SK-N-SH (cell line): ENCODE measurements at regions not wholly inside any gene's neighbourhood (a gene's known extent, or its start where the extent isn't known, plus 50 kb on each side); places are given as distances from the start of the nearest gene placed in this dataset.

Experiments used
- CTCF ChIA-PET: fragments of 300-600, 350-600 bp; formaldehyde crosslinking; extraction: SDS; loops from one replicate; lab custom pipeline; 2021; lab: Yijun Ruan, JAX
- POLR2A ChIA-PET: fragments of 350-600 bp; sonication (Branson Sonifier 250); formaldehyde crosslinking; extraction: SDS; loops from one replicate; lab custom pipeline; 2020; ENCODE audit warnings: antibody characterized with exemption, inconsistent platforms; lab: Yijun Ruan, JAX
- DNase-seq: peaks from one replicate; pipeline ENCODE4 v3.0.0; 2012
- H2AFZ ChIP-seq: fragments of 200-600 bp; sonication (generic); 2 replicates; pipeline ENCODE4 v1.8.1; 2016; ENCODE audit warnings: antibody characterized with exemption, mild to moderate bottlenecking, low read depth
- H3F3A ChIP-seq: fragments of 200-600 bp; sonication (generic); replicated peaks from 2 replicates; pipeline ENCODE3; 2016; ENCODE audit warnings: antibody characterized with exemption, mild to moderate bottlenecking; ENCODE audit not compliant: insufficient read depth
- H3K27ac ChIP-seq, 2 experiments: fragments of 200-500 bp in 1 of 2; fragments of 200-600 bp in 1 of 2; sonication (Bioruptor generic) in 1 of 2; sonication (generic), shearing (Covaris generic) in 1 of 2; 2 replicates each; pipeline versions ENCODE4 v1.5.1 to v1.6.1; 2014 to 2016; ENCODE audit warnings: low read depth in 2 of 2, inconsistent platforms in 1 of 2, low read length in 1 of 2, mild to moderate bottlenecking in 1 of 2, mixed read lengths in 1 of 2
- H3K27me3 ChIP-seq: fragments of 200-600 bp; sonication (generic), shearing (Covaris generic); 2 replicates; pipeline ENCODE4 v1.6.1; 2016; ENCODE audit warnings: mixed run types; ENCODE audit not compliant: insufficient read depth
- H3K36me3 ChIP-seq, 2 experiments: fragments of 200-500 bp in 1 of 2; fragments of 200-600 bp in 1 of 2; sonication (Bioruptor generic) in 1 of 2; sonication (generic) in 1 of 2; replicated peaks in 1 of 2; 2 replicates each; pipeline versions ENCODE3 to v1.5.1; 2014 to 2016; ENCODE audit warnings: low read length in 1 of 2, mild to moderate bottlenecking in 1 of 2; ENCODE audit not compliant: insufficient read depth in 2 of 2, control insufficient read depth in 1 of 2
- H3K4me1 ChIP-seq, 2 experiments: fragments of 200-500 bp in 1 of 2; fragments of 200-600 bp in 1 of 2; sonication (Bioruptor generic) in 1 of 2; sonication (generic), shearing (Covaris generic) in 1 of 2; 2 replicates each; pipeline versions ENCODE4 v1.5.1 to v1.6.1; 2014 to 2016; ENCODE audit warnings: low read depth in 1 of 2, low read length in 1 of 2, mixed run types in 1 of 2; ENCODE audit not compliant: insufficient read depth in 2 of 2, control insufficient read depth in 1 of 2
- H3K4me2 ChIP-seq: fragments of 200-600 bp; sonication (generic), shearing (Covaris generic); 2 replicates; pipeline ENCODE4 v1.6.1; 2017; ENCODE audit warnings: mixed run types
- H3K4me3 ChIP-seq, 2 experiments: fragments of 200-500 bp in 1 of 2; fragments of 200-600 bp in 1 of 2; sonication (Bioruptor generic) in 1 of 2; sonication (generic), shearing (Covaris generic) in 1 of 2; 2 replicates each; pipeline versions ENCODE4 v1.5.1 to v1.8.1; 2014 to 2016; ENCODE audit warnings: low read depth in 2 of 2, inconsistent platforms in 1 of 2, low read length in 1 of 2, mild to moderate bottlenecking in 1 of 2, mixed read lengths in 1 of 2, moderate library complexity in 1 of 2
- H3K79me2 ChIP-seq: fragments of 200-600 bp; sonication (generic); 2 replicates; pipeline ENCODE4 v1.8.1; 2017; ENCODE audit warnings: mild to moderate bottlenecking; ENCODE audit not compliant: insufficient read depth
- H3K9ac ChIP-seq: fragments of 200-600 bp; sonication (generic); 2 replicates; pipeline ENCODE4 v1.6.1; 2017; ENCODE audit warnings: mixed run types
- H3K9me2 ChIP-seq: fragments of 200-600 bp; sonication (generic); 2 replicates; pipeline ENCODE4 v1.6.1; 2017; ENCODE audit warnings: mixed run types
- H3K9me3 ChIP-seq: fragments of 200-600 bp; sonication (generic); 2 replicates; pipeline ENCODE4 v1.6.1; 2017; ENCODE audit warnings: mixed run types, mild to moderate bottlenecking, moderate library complexity
- H4K20me1 ChIP-seq: fragments of 200-600 bp; sonication (generic); 2 replicates; pipeline ENCODE4 v1.6.1; 2017; ENCODE audit warnings: mild to moderate bottlenecking, mixed run types; ENCODE audit not compliant: insufficient read depth
- ELF1 ChIP-seq: IDR thresholded peaks from 2 replicates; pipeline ENCODE4 v1.4.0; 2012
- EP300 ChIP-seq, 2 experiments: IDR thresholded peaks; 2 replicates each; pipeline versions ENCODE4 v1.4.0 to v1.6.1; 2012; ENCODE audit warnings: borderline replicate concordance in 1 of 2, low read depth in 1 of 2, low read length in 1 of 2
- EZH2phosphoT487 ChIP-seq: fragments of 200-600 bp; sonication (generic); IDR thresholded peaks from 2 replicates; pipeline ENCODE4 v1.6.1; 2017; ENCODE audit warnings: low read depth, mixed run types, mild to moderate bottlenecking, antibody characterized with exemption, moderate library complexity, borderline replicate concordance
- FOXJ3 ChIP-seq: sonication (generic); formaldehyde crosslinking; IDR thresholded peaks from 2 replicates; pipeline ENCODE4 v1.5.1; 2020; ENCODE audit warnings: mild to moderate bottlenecking, missing genetic modification reagents
- FOXM1 ChIP-seq: IDR thresholded peaks from 2 replicates; pipeline ENCODE4 v1.4.0; 2012; ENCODE audit warnings: low read depth, mild to moderate bottlenecking
- GABPA ChIP-seq: IDR thresholded peaks from 2 replicates; pipeline ENCODE4 v1.4.0; 2012; ENCODE audit warnings: low read depth, mild to moderate bottlenecking
- GATA2 ChIP-seq: sonication (generic); formaldehyde crosslinking; IDR thresholded peaks from 2 replicates; pipeline ENCODE4 v1.5.0; 2020; ENCODE audit warnings: mild to moderate bottlenecking, missing genetic modification reagents
- NFIC ChIP-seq: IDR thresholded peaks from 2 replicates; pipeline ENCODE4 v1.4.0; 2012; ENCODE audit warnings: borderline replicate concordance
- NRF1 ChIP-seq: IDR thresholded peaks from 2 replicates; pipeline ENCODE4 v1.6.1; 2012; ENCODE audit warnings: low read depth, mild to moderate bottlenecking, low read length
- POLR2AphosphoS5 ChIP-seq: IDR thresholded peaks from 2 replicates; pipeline ENCODE4 v1.6.1; 2012; ENCODE audit warnings: low read depth, low read length
- RCOR1 ChIP-seq: fragments of 150-350 bp; IDR thresholded peaks from 2 replicates; pipeline ENCODE4 v1.6.1; 2017; ENCODE audit warnings: antibody characterized with exemption, low read length
- RXRA ChIP-seq: IDR thresholded peaks from 2 replicates; pipeline ENCODE4 v1.4.0; 2012; ENCODE audit warnings: low read depth, mild to moderate bottlenecking, borderline replicate concordance
- SMC3 ChIP-seq: IDR thresholded peaks from 2 replicates; pipeline ENCODE4 v1.6.1; 2012; ENCODE audit warnings: low read depth, low read length, improper control_type of control experiment
- TCF12 ChIP-seq: IDR thresholded peaks from 2 replicates; pipeline ENCODE4 v1.4.0; 2012
- TEAD4 ChIP-seq: IDR thresholded peaks from 2 replicates; pipeline ENCODE4 v1.4.0; 2012; ENCODE audit warnings: mild to moderate bottlenecking, borderline replicate concordance; ENCODE audit not compliant: insufficient read depth
- USF1 ChIP-seq: IDR thresholded peaks from 2 replicates; pipeline ENCODE4 v1.4.0; 2012; ENCODE audit warnings: low read depth, borderline replicate concordance
- YY1 ChIP-seq: IDR thresholded peaks from 2 replicates; pipeline ENCODE4 v1.4.0; 2012; ENCODE audit warnings: low read depth, mild to moderate bottlenecking
- WGBS: methylation state at CpG from one replicate; pipeline ENCODE4 v1.1.6; 2017; ENCODE audit warnings: low lambda C conversion rate; 5-methylcytosine and 5-hydroxymethylcytosine counted together
- TF ChIP-seq, protein P1 (sequence below): fragments of 150-350 bp; IDR thresholded peaks from 2 replicates; pipeline ENCODE4 v1.6.1; 2016; ENCODE audit warnings: mild to moderate bottlenecking, low read depth, low read length
- TF ChIP-seq, protein P2 (sequence below): fragments of 150-350 bp; IDR thresholded peaks from 2 replicates; pipeline ENCODE4 v1.6.1; 2017; ENCODE audit warnings: antibody characterized with exemption, low read length, low read depth, borderline replicate concordance
- TF ChIP-seq, protein P3 (sequence below): IDR thresholded peaks from 2 replicates; pipeline ENCODE4 v1.4.0; 2012; ENCODE audit warnings: low read depth
- TF ChIP-seq, protein P4 (sequence below): fragments of 200-600 bp; sonication (generic); IDR thresholded peaks from 2 replicates; pipeline ENCODE4 v1.6.1; 2017; ENCODE audit warnings: antibody characterized with exemption, mild to moderate bottlenecking, moderate library complexity

GRCh38 chr5:40233268-40233667 lies 446.4 kb upstream of the PTGER4 start:
- H3K36me3 ChIP-seq: no peaks in the 10 kb centered on the region
- DNase-seq: no peak
- TF ChIP-seq, protein P1, sequence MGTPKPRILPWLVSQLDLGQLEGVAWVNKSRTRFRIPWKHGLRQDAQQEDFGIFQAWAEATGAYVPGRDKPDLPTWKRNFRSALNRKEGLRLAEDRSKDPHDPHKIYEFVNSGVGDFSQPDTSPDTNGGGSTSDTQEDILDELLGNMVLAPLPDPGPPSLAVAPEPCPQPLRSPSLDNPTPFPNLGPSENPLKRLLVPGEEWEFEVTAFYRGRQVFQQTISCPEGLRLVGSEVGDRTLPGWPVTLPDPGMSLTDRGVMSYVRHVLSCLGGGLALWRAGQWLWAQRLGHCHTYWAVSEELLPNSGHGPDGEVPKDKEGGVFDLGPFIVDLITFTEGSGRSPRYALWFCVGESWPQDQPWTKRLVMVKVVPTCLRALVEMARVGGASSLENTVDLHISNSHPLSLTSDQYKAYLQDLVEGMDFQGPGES: no peak
- TF ChIP-seq USF1: no peak
- no peak for TF ChIP-seq ELF1
- TF ChIP-seq GABPA: no peak
- no peak for TF ChIP-seq YY1
- no peak for TF ChIP-seq EP300 (IDR thresholded peaks at IDR 0.05; ENCODE audit: borderline replicate concordance in 1 of 2, low read depth in 1 of 2, low read length in 1 of 2)
- TF ChIP-seq, protein P2, sequence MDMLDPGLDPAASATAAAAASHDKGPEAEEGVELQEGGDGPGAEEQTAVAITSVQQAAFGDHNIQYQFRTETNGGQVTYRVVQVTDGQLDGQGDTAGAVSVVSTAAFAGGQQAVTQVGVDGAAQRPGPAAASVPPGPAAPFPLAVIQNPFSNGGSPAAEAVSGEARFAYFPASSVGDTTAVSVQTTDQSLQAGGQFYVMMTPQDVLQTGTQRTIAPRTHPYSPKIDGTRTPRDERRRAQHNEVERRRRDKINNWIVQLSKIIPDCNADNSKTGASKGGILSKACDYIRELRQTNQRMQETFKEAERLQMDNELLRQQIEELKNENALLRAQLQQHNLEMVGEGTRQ: no peak
- no peak for TF ChIP-seq TCF12
- no peak for TF ChIP-seq POLR2AphosphoS5
- TF ChIP-seq, protein P3, sequence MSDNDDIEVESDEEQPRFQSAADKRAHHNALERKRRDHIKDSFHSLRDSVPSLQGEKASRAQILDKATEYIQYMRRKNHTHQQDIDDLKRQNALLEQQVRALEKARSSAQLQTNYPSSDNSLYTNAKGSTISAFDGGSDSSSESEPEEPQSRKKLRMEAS: no peak
- TF ChIP-seq FOXM1: no peak
- no peak for TF ChIP-seq TEAD4
- TF ChIP-seq, all 33 proteins: peak for 0
- H3F3A ChIP-seq: no peaks in the 10 kb centered on the region
- H3K79me2 ChIP-seq: no peaks in the 10 kb centered on the region
- no peak overlapping the region for H3K4me3 ChIP-seq
- H3K9me2 ChIP-seq: no peaks in the 10 kb centered on the region
- H4K20me1 ChIP-seq: no peaks in the 10 kb centered on the region
- H2AFZ ChIP-seq: no peak overlapping the region
- no peak overlapping the region for H3K4me2 ChIP-seq
- H3K9ac ChIP-seq: no peak overlapping the region
- CTCF ChIA-PET: no interaction called here
- H3K9me3 ChIP-seq: no peaks in the 10 kb centered on the region
- H3K27ac ChIP-seq: no peak overlapping the region
- no peaks in the 10 kb centered on the region for H3K4me1 ChIP-seq
- no peaks in the 10 kb centered on the region for H3K27me3 ChIP-seq
- POLR2A ChIA-PET: no interaction called here

- Histone ChIP-seq H3K36me3 (no peaks in the 10 kb centered on the region), H3K4me2 (no peak overlapping the region), H3K27ac (no peak overlapping the region), H3K79me2 (no peaks in the 10 kb centered on the region), H3K9ac (no peak overlapping the region), H4K20me1 (no peaks in the 10 kb centered on the region), H3F3A (no peaks in the 10 kb centered on the region), H3K4me3 (no peak overlapping the region), H2AFZ (no peak overlapping the region), H3K4me1 (0 out of 4 replicates have a peak, but pooled peaks cover 0 to 8% of the 10 kb centered on the region in 2 experiments), H3K9me3 (no peaks in the 10 kb centered on the region), H3K9me2 (no peaks in the 10 kb centered on the region), H3K27me3 (no peaks in the 10 kb centered on the region)
- TF ChIP-seq NRF1: no peak
- TF ChIP-seq SMC3: no peak
- TF ChIP-seq EZH2phosphoT487: no peak
- TF ChIP-seq, protein P2: no peak
- no peak for TF ChIP-seq RXRA
- TF ChIP-seq USF1: no peak
- TF ChIP-seq NFIC: no peak
- TF ChIP-seq RCOR1: no peak
- no peak for TF ChIP-seq FOXJ3
- TF ChIP-seq, protein P4, sequence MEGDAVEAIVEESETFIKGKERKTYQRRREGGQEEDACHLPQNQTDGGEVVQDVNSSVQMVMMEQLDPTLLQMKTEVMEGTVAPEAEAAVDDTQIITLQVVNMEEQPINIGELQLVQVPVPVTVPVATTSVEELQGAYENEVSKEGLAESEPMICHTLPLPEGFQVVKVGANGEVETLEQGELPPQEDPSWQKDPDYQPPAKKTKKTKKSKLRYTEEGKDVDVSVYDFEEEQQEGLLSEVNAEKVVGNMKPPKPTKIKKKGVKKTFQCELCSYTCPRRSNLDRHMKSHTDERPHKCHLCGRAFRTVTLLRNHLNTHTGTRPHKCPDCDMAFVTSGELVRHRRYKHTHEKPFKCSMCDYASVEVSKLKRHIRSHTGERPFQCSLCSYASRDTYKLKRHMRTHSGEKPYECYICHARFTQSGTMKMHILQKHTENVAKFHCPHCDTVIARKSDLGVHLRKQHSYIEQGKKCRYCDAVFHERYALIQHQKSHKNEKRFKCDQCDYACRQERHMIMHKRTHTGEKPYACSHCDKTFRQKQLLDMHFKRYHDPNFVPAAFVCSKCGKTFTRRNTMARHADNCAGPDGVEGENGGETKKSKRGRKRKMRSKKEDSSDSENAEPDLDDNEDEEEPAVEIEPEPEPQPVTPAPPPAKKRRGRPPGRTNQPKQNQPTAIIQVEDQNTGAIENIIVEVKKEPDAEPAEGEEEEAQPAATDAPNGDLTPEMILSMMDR: no peak
- TF ChIP-seq GATA2 (CRISPR knock-in tag): no peak
- CTCF ChIA-PET: no interaction called here
- no peak for DNase-seq
- WGBS: 60% methylated on average over 2 of the region's 2 CpGs
- POLR2A ChIA-PET: no interaction called here
These were observed 451.8 kb upstream of the PTGER4 start for GRCh38 chr5:40227931-40228330.
